ENCODE measurements at regions not wholly inside any gene's neighbourhood (a gene's known extent, or its start where the extent isn't known, plus 50 kb on each side); places are given as distances from the start of the nearest gene placed in this dataset.

DNA sequence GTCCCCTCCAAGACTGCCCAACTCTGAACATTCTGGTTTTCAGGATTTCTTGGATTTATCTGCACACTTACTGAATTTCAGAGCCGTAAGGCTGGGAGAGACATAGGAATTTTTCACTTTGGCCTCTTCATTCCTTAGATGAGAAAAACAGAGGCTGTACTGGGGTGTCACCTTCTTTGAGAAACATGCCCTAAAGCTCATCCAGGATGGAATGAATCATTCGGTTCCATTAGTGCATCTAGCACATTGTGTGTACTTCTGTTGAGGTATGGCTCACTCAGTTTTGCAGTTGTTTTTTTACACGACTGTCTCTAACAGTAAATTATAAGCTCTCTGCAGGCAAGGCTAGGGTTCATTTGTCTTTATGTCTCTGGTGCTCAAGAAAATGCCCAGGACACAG lies 383.4 kb downstream of the GATA3 start:
- Histone ChIP-seq H3K4me1 (ENCODE audit: insufficient read depth) (no peaks in the 10 kb centered on the region), H3K4me3 (no peak overlapping the region), H3K27me3 (no peaks in the 10 kb centered on the region), H3K36me3 (no peaks in the 10 kb centered on the region), H3K9me3 (no peaks in the 10 kb centered on the region), H3K27ac (no peak overlapping the region)
- TF ChIP-seq POLR2A (IDR thresholded peaks at IDR 0.05) (no peak), EP300 (IDR thresholded peaks at IDR 0.05) (no peak)
- TF ChIP-seq, protein P1, sequence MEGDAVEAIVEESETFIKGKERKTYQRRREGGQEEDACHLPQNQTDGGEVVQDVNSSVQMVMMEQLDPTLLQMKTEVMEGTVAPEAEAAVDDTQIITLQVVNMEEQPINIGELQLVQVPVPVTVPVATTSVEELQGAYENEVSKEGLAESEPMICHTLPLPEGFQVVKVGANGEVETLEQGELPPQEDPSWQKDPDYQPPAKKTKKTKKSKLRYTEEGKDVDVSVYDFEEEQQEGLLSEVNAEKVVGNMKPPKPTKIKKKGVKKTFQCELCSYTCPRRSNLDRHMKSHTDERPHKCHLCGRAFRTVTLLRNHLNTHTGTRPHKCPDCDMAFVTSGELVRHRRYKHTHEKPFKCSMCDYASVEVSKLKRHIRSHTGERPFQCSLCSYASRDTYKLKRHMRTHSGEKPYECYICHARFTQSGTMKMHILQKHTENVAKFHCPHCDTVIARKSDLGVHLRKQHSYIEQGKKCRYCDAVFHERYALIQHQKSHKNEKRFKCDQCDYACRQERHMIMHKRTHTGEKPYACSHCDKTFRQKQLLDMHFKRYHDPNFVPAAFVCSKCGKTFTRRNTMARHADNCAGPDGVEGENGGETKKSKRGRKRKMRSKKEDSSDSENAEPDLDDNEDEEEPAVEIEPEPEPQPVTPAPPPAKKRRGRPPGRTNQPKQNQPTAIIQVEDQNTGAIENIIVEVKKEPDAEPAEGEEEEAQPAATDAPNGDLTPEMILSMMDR (IDR thresholded peaks at IDR 0.05), result no peak
- WGBS, 3 donors, result 82 to 93% (median 85%) methylated on average over 3 of the region's 3 CpGs
- DNase-seq, result no peak
- intact Hi-C loops (cut with DNase I), result no loop called here

DNA sequence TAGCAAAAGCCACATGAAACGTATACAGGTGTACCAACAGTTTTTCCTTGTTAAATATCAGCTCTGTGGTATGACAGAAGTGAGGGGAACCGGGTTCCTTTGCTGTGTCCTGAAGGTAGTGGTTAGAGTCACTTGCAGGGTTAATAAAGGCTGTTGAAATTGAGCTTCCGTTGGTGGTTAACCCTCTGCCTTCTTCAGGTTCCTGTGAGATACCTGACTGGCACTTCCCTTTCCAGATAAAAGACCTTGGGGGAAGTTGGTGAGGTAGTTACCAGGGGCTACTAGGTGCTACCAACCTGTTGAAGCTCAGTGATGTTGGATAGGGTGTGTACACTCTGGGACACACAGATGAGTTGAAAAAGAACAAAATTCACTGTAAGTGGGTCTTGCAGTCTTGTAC lies 384.1 kb downstream of the GATA3 start:
- Histone ChIP-seq H3K4me3 (no peak overlapping the region), H3K27me3 (no peaks in the 10 kb centered on the region), H3K36me3 (no peaks in the 10 kb centered on the region), H3K9me3 (no peaks in the 10 kb centered on the region), H3K4me1 (ENCODE audit: insufficient read depth) (no peaks in the 10 kb centered on the region), H3K27ac (no peak overlapping the region)
- TF ChIP-seq POLR2A (IDR thresholded peaks at IDR 0.05) (no peak), EP300 (IDR thresholded peaks at IDR 0.05) (no peak)
- TF ChIP-seq, protein P1 (IDR thresholded peaks at IDR 0.05), result no peak
- intact Hi-C loops (cut with DNase I), result no loop called here
- WGBS, 3 donors, result 49 to 54% (median 52%) methylated on average over 3 of the region's 3 CpGs
- no peak for DNase-seq

DNA sequence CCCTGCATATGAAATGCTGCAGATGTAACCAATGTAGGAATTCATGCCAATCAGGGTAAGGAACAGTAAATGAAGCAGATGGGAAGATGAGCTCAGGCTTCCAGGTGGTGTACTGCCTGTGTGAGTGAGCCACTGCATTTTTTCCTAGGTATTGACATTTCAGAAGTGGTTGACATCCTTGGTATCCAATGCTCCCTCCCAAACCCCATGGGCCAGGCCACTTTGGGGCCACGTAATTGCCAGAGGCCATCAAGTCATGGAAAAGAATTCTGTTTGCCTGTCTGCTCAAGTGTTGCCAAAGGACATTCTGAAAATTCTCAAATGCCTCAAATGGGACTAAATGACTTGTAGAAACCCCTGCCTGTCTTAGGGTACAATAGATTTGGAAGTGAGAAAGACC lies 384.6 kb downstream of the GATA3 start:
- 61 to 95% (median 63%) methylated on average over 1 of the region's 1 CpG for WGBS, 3 donors
- intact Hi-C loops (cut with DNase I), result no loop called here
- Histone ChIP-seq H3K36me3 (no peaks in the 10 kb centered on the region), H3K9me3 (no peaks in the 10 kb centered on the region), H3K4me1 (ENCODE audit: insufficient read depth) (no peaks in the 10 kb centered on the region), H3K27ac (no peak overlapping the region), H3K27me3 (no peaks in the 10 kb centered on the region), H3K4me3 (no peak overlapping the region)
- no peak for DNase-seq
- no peak for TF ChIP-seq EP300 (IDR thresholded peaks at IDR 0.05)
- TF ChIP-seq, protein P1 (IDR thresholded peaks at IDR 0.05), result no peak
- TF ChIP-seq POLR2A (IDR thresholded peaks at IDR 0.05), result no peak

DNA sequence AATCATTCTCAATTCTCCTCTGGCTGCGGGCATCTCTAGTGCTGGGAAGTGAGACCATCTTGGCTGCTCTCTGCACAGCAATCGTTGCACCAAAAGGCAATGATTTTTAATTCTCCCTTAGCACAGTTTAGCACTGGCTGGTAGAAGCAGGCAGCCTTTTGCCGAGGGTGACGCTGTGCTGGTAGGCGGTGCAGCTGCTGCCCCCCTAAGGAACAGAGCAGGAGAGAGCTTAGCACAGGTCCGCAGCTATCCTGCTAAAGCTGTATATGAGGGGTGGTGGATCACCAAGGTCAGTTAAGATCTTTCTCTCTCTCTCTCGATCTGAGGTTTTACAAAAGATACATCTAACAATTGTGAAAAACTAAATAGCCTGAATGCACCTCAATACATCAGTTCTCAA lies 390.1 kb downstream of the GATA3 start:
- no peak overlapping the region for H3K27ac ChIP-seq
- no peaks in the 10 kb centered on the region for H3K4me1 ChIP-seq (ENCODE audit: insufficient read depth)
- no peaks in the 10 kb centered on the region for H3K9me3 ChIP-seq
- H3K4me3 ChIP-seq, result no peak overlapping the region
- TF ChIP-seq POLR2A (IDR thresholded peaks at IDR 0.05) (no peak), EP300 (IDR thresholded peaks at IDR 0.05) (no peak)
- TF ChIP-seq, protein P1 (IDR thresholded peaks at IDR 0.05), result no peak
- intact Hi-C loops (cut with DNase I), result no loop called here
- DNase-seq, result no peak
- 11 to 16% (median 14%) methylated on average over 7 of the region's 7 CpGs for WGBS, 3 donors
- no peaks in the 10 kb centered on the region for H3K27me3 ChIP-seq
- no peaks in the 10 kb centered on the region for H3K36me3 ChIP-seq

DNA sequence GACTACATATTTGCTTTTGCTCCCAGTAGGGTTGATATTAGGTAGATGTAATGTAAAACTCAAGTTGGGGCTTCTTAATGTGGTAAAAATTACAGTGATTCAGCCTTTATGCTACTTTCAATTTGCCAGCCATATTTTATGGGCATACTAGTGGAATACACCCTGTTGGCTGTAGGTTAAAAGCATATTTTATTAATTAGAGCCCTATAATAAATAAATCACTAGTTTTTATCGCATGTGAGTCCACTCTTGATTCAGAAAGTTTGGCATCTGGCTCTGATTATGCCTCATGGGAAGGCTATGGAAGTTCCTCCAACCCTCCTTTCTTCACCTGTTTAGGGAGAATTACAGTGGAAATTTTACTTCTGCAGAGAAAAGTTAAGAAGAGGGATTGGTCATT lies 390.9 kb downstream of the GATA3 start:
- Histone ChIP-seq H3K4me1 (ENCODE audit: insufficient read depth) (no peaks in the 10 kb centered on the region), H3K27me3 (no peaks in the 10 kb centered on the region), H3K9me3 (no peaks in the 10 kb centered on the region), H3K4me3 (no peak overlapping the region), H3K36me3 (no peaks in the 10 kb centered on the region), H3K27ac (no peak overlapping the region)
- no peak for DNase-seq
- 41 to 71% (median 52%) methylated on average over 1 of the region's 1 CpG for WGBS, 3 donors
- intact Hi-C loops (cut with DNase I), result no loop called here
- no peak for TF ChIP-seq EP300 (IDR thresholded peaks at IDR 0.05)
- TF ChIP-seq, protein P1 (IDR thresholded peaks at IDR 0.05), result no peak
